GM21825 (cell line): ENCODE measurements at regions not wholly inside any gene's neighbourhood (a gene's known extent, or its start where the extent isn't known, plus 50 kb on each side); places are given as distances from the start of the nearest gene placed in this dataset.
"Not testable (repeated sequence)": the region's sequence is repeated elsewhere in the genome, so short reads cannot be mapped to it uniquely, and the experiment has no call there.

Experiments
- ATAC-seq: cut with Tn5 transposase; IDR thresholded peaks from one replicate; pipeline ENCODE4 v1.9.1; 2021; ENCODE audit warnings: mild to moderate bottlenecking, moderate library complexity; ENCODE audit not compliant: unreplicated experiment

GRCh38 chr12:47491516-47492305, 214.1 kb downstream of the RPAP3 start:
- no peak for ATAC-seq

- no peak for ATAC-seq
Observed at GRCh38 chr12:47488888-47489287, 216.9 kb downstream of the RPAP3 start.

- ATAC-seq: no peak
Observed at GRCh38 chr12:47481041-47481440, 224.8 kb downstream of the RPAP3 start.

GRCh38 chr12:47478426-47478825, 227.4 kb downstream of the RPAP3 start:
- ATAC-seq: no peak

GRCh38 chr12:47473091-47473490, 232.7 kb downstream of the RPAP3 start:
- no peak for ATAC-seq

GRCh38 chr12:47470349-47470748, 235.5 kb downstream of the RPAP3 start:
- ATAC-seq: not testable (repeated sequence)

- not testable (repeated sequence) for ATAC-seq
Observed at GRCh38 chr12:47463918-47464317, 241.9 kb downstream of the RPAP3 start.

GRCh38 chr12:47458279-47458678, 247.6 kb downstream of the RPAP3 start:
- no peak for ATAC-seq

- no peak for ATAC-seq
Observed at GRCh38 chr12:47449797-47450196, 256.0 kb downstream of the RPAP3 start.

- ATAC-seq: no peak
Observed at GRCh38 chr12:47442310-47442709, 263.5 kb downstream of the RPAP3 start.

GRCh38 chr12:47441490-47441889, 264.3 kb downstream of the RPAP3 start:
- no peak for ATAC-seq

- no peak for ATAC-seq
Observed at GRCh38 chr12:47438175-47438574, 267.7 kb downstream of the RPAP3 start.

GRCh38 chr12:47437570-47437969, 268.3 kb downstream of the RPAP3 start:
- ATAC-seq: no peak

- ATAC-seq: no peak
Observed at GRCh38 chr12:47433876-47434275, 272.0 kb downstream of the RPAP3 start.

GRCh38 chr12:47426678-47427309, 279.0 kb downstream of the RPAP3 start:
- ATAC-seq: not testable (repeated sequence)

- no peak for ATAC-seq
Observed at GRCh38 chr12:47422611-47423010, 283.2 kb downstream of the RPAP3 start.

GRCh38 chr12:47419497-47419896, 286.3 kb downstream of the RPAP3 start:
- ATAC-seq: no peak

- no peak for ATAC-seq
Observed at GRCh38 chr12:47417955-47418354, 287.9 kb downstream of the RPAP3 start.

GRCh38 chr12:47417121-47417520, 288.7 kb downstream of the RPAP3 start:
- ATAC-seq: no peak

- no peak for ATAC-seq
Observed at GRCh38 chr12:47415054-47415453, 290.8 kb downstream of the RPAP3 start.

GRCh38 chr12:47414511-47414910, 291.3 kb downstream of the RPAP3 start:
- ATAC-seq: no peak

GRCh38 chr12:47413806-47414205, 292.0 kb downstream of the RPAP3 start:
- no peak for ATAC-seq
